ENCODE measurements at regions not wholly inside any gene's neighbourhood (a gene's known extent, or its start where the extent isn't known, plus 50 kb on each side); places are given as distances from the start of the nearest gene placed in this dataset.
"Not testable (repeated sequence)": the region's sequence is repeated elsewhere in the genome, so short reads cannot be mapped to it uniquely, and the experiment has no call there.

- Histone ChIP-seq H3K9me3 (ENCODE audit: control insufficient read depth, low read depth, low read length) (no peaks in the 10 kb centered on the region), H3K27ac (ENCODE audit: low read length) (no peak overlapping the region), H3K4me1 (ENCODE audit: control insufficient read depth, insufficient read depth, low read length) (no peaks in the 10 kb centered on the region), H3K36me3 (ENCODE audit: control insufficient read depth, insufficient read depth, low read length) (no peaks in the 10 kb centered on the region), H3K27me3 (ENCODE audit: control insufficient read depth, insufficient read depth, low read length) (no peaks in the 10 kb centered on the region), H3K4me3 (ENCODE audit: low read length) (no peak overlapping the region)
- no peak for DNase-seq
- WGBS (ENCODE audit: insufficient coverage, low lambda C conversion rate), result 82% methylated on average over 3 of the region's 3 CpGs
Measured at GRCh38 chr13:50461189-50461588, 382.3 kb downstream of the DLEU7 start.

GRCh38 chr13:50463719-50464118 is 379.8 kb downstream of the DLEU7 start:
- no peak overlapping the region for H3K27ac ChIP-seq (ENCODE audit: low read length)
- DNase-seq, result no peak
- H3K4me1 ChIP-seq (ENCODE audit: control insufficient read depth, insufficient read depth, low read length), result no peaks in the 10 kb centered on the region
- 100% methylated on average over 2 of the region's 3 CpGs for WGBS (ENCODE audit: insufficient coverage, low lambda C conversion rate)
- H3K36me3 ChIP-seq (ENCODE audit: control insufficient read depth, insufficient read depth, low read length), result no peaks in the 10 kb centered on the region
- no peak overlapping the region for H3K4me3 ChIP-seq (ENCODE audit: low read length)
- H3K27me3 ChIP-seq (ENCODE audit: control insufficient read depth, insufficient read depth, low read length), result no peaks in the 10 kb centered on the region
- H3K9me3 ChIP-seq (ENCODE audit: control insufficient read depth, low read depth, low read length), result no peaks in the 10 kb centered on the region

- no peak for DNase-seq
- Histone ChIP-seq H3K36me3 (ENCODE audit: control insufficient read depth, insufficient read depth, low read length) (no peaks in the 10 kb centered on the region), H3K4me1 (ENCODE audit: control insufficient read depth, insufficient read depth, low read length) (no peaks in the 10 kb centered on the region), H3K27ac (ENCODE audit: low read length) (no peak overlapping the region), H3K27me3 (ENCODE audit: control insufficient read depth, insufficient read depth, low read length) (no peaks in the 10 kb centered on the region), H3K4me3 (ENCODE audit: low read length) (no peak overlapping the region), H3K9me3 (ENCODE audit: control insufficient read depth, low read depth, low read length) (no peaks in the 10 kb centered on the region)
- 87% methylated on average over 9 of the region's 10 CpGs for WGBS (ENCODE audit: insufficient coverage, low lambda C conversion rate)
Measured at GRCh38 chr13:50464349-50465251, 378.9 kb downstream of the DLEU7 start.

- Histone ChIP-seq H3K36me3 (ENCODE audit: control insufficient read depth, insufficient read depth, low read length) (no peaks in the 10 kb centered on the region), H3K4me3 (ENCODE audit: low read length) (no peak overlapping the region), H3K27me3 (ENCODE audit: control insufficient read depth, insufficient read depth, low read length) (no peaks in the 10 kb centered on the region), H3K4me1 (ENCODE audit: control insufficient read depth, insufficient read depth, low read length) (no peaks in the 10 kb centered on the region), H3K9me3 (ENCODE audit: control insufficient read depth, low read depth, low read length) (no peaks in the 10 kb centered on the region), H3K27ac (ENCODE audit: low read length) (no peak overlapping the region)
- no peak for DNase-seq
- no CpG with 5 or more reads among the region's 6 CpGs for WGBS (ENCODE audit: insufficient coverage, low lambda C conversion rate)
Measured at GRCh38 chr13:50466456-50466855, 377.0 kb downstream of the DLEU7 start.

GRCh38 chr13:50467156-50468110 is 376.1 kb downstream of the DLEU7 start:
- Histone ChIP-seq H3K4me3 (ENCODE audit: low read length) (no peak overlapping the region), H3K9me3 (ENCODE audit: control insufficient read depth, low read depth, low read length) (no peaks in the 10 kb centered on the region), H3K36me3 (ENCODE audit: control insufficient read depth, insufficient read depth, low read length) (no peaks in the 10 kb centered on the region), H3K4me1 (ENCODE audit: control insufficient read depth, insufficient read depth, low read length) (no peaks in the 10 kb centered on the region), H3K27ac (ENCODE audit: low read length) (no peak overlapping the region), H3K27me3 (ENCODE audit: control insufficient read depth, insufficient read depth, low read length) (no peaks in the 10 kb centered on the region)
- DNase-seq, result no peak
- 94% methylated on average over 3 of the region's 11 CpGs for WGBS (ENCODE audit: insufficient coverage, low lambda C conversion rate)

- Histone ChIP-seq H3K27ac (ENCODE audit: low read length) (no peak overlapping the region), H3K27me3 (ENCODE audit: control insufficient read depth, insufficient read depth, low read length) (no peaks in the 10 kb centered on the region), H3K9me3 (ENCODE audit: control insufficient read depth, low read depth, low read length) (no peaks in the 10 kb centered on the region), H3K4me1 (ENCODE audit: control insufficient read depth, insufficient read depth, low read length) (no peaks in the 10 kb centered on the region), H3K4me3 (ENCODE audit: low read length) (no peak overlapping the region), H3K36me3 (ENCODE audit: control insufficient read depth, insufficient read depth, low read length) (no peaks in the 10 kb centered on the region)
- WGBS (ENCODE audit: insufficient coverage, low lambda C conversion rate), result 87% methylated on average over 3 of the region's 13 CpGs
- DNase-seq, result no peak
Measured at GRCh38 chr13:50468849-50469669, 374.4 kb downstream of the DLEU7 start.

- not testable (repeated sequence) for H3K36me3 ChIP-seq (ENCODE audit: control insufficient read depth, insufficient read depth, low read length); DNase-seq; H3K4me1 ChIP-seq (ENCODE audit: control insufficient read depth, insufficient read depth, low read length); H3K27me3 ChIP-seq (ENCODE audit: control insufficient read depth, insufficient read depth, low read length); H3K9me3 ChIP-seq (ENCODE audit: control insufficient read depth, low read depth, low read length); H3K27ac ChIP-seq (ENCODE audit: low read length); H3K4me3 ChIP-seq (ENCODE audit: low read length)
- WGBS (ENCODE audit: insufficient coverage, low lambda C conversion rate), result no CpG with 5 or more reads among the region's 3 CpGs
Measured at GRCh38 chr13:50473050-50473449, 370.4 kb downstream of the DLEU7 start.

- H3K27ac ChIP-seq (ENCODE audit: low read length), result no peak overlapping the region
- 100% methylated on average over 1 of the region's 2 CpGs for WGBS (ENCODE audit: insufficient coverage, low lambda C conversion rate)
- no peak for DNase-seq
Measured at GRCh38 chr13:50474088-50474662, 369.3 kb downstream of the DLEU7 start.

GRCh38 chr13:50476577-50477285 is 366.8 kb downstream of the DLEU7 start:
- no peak for DNase-seq
- Histone ChIP-seq H3K36me3 (ENCODE audit: control insufficient read depth, insufficient read depth, low read length) (no peaks in the 10 kb centered on the region), H3K27me3 (ENCODE audit: control insufficient read depth, insufficient read depth, low read length) (no peaks in the 10 kb centered on the region), H3K9me3 (ENCODE audit: control insufficient read depth, low read depth, low read length) (no peaks in the 10 kb centered on the region), H3K4me1 (ENCODE audit: control insufficient read depth, insufficient read depth, low read length) (no peaks in the 10 kb centered on the region), H3K4me3 (ENCODE audit: low read length) (no peak overlapping the region), H3K27ac (ENCODE audit: low read length) (no peak overlapping the region)
- 86% methylated on average over 1 of the region's 5 CpGs for WGBS (ENCODE audit: insufficient coverage, low lambda C conversion rate)

More at GRCh38 chr13:50474088-50474662, 369.3 kb downstream of the DLEU7 start:
- no peaks in the 10 kb centered on the region for H3K9me3 ChIP-seq (ENCODE audit: control insufficient read depth, low read depth, low read length)
- no peaks in the 10 kb centered on the region for H3K4me1 ChIP-seq (ENCODE audit: control insufficient read depth, insufficient read depth, low read length)
- H3K27me3 ChIP-seq (ENCODE audit: control insufficient read depth, insufficient read depth, low read length), result no peaks in the 10 kb centered on the region
- H3K4me3 ChIP-seq (ENCODE audit: low read length), result no peak overlapping the region
- no peaks in the 10 kb centered on the region for H3K36me3 ChIP-seq (ENCODE audit: control insufficient read depth, insufficient read depth, low read length)
